HUES48 (cell line): ENCODE measurements at regions not wholly inside any gene's neighbourhood (a gene's known extent, or its start where the extent isn't known, plus 50 kb on each side); places are given as distances from the start of the nearest gene placed in this dataset.
"Not testable (repeated sequence)": the region's sequence is repeated elsewhere in the genome, so short reads cannot be mapped to it uniquely, and the experiment has no call there.

Experiments used
- H3K27ac ChIP-seq: one replicate; pipeline ENCODE4 v1.7.0; 2013; ENCODE audit warnings: low read depth, low read length, inconsistent platforms
- H3K27me3 ChIP-seq: 2 replicates; pipeline ENCODE4 v1.6.1; 2013; ENCODE audit warnings: mild to moderate bottlenecking, low read length; ENCODE audit not compliant: control insufficient read depth, insufficient read depth
- H3K36me3 ChIP-seq: 2 replicates; pipeline ENCODE4 v1.6.1; 2013; ENCODE audit warnings: low read length; ENCODE audit not compliant: control insufficient read depth, insufficient read depth
- H3K4me1 ChIP-seq: 2 replicates; pipeline ENCODE4 v1.6.1; 2013; ENCODE audit warnings: mild to moderate bottlenecking, low read length; ENCODE audit not compliant: control insufficient read depth, insufficient read depth
- H3K4me3 ChIP-seq: 2 replicates; pipeline ENCODE4 v1.5.1; 2013; ENCODE audit warnings: mild to moderate bottlenecking, low read depth, low read length
- H3K9ac ChIP-seq: 2 replicates; pipeline ENCODE4 v1.6.1; 2013; ENCODE audit warnings: mild to moderate bottlenecking, low read depth, low read length, moderate library complexity
- H3K9me3 ChIP-seq: 2 replicates; pipeline ENCODE4 v1.6.1; 2013; ENCODE audit warnings: low read length; ENCODE audit not compliant: control insufficient read depth, insufficient read depth

GRCh38 chr5:29162297-29162696 lies 2031.2 kb upstream of the CDH6 start:
- no peak overlapping the region for H3K9ac ChIP-seq
- H3K27me3 ChIP-seq: no peaks in the 10 kb centered on the region
- peaks cover 15% of the 10 kb centered on the region for H3K4me1 ChIP-seq
- H3K4me3 ChIP-seq: no peak overlapping the region
- H3K9me3 ChIP-seq: no peaks in the 10 kb centered on the region
- no peaks in the 10 kb centered on the region for H3K36me3 ChIP-seq
- H3K27ac ChIP-seq: no peak overlapping the region

DNA sequence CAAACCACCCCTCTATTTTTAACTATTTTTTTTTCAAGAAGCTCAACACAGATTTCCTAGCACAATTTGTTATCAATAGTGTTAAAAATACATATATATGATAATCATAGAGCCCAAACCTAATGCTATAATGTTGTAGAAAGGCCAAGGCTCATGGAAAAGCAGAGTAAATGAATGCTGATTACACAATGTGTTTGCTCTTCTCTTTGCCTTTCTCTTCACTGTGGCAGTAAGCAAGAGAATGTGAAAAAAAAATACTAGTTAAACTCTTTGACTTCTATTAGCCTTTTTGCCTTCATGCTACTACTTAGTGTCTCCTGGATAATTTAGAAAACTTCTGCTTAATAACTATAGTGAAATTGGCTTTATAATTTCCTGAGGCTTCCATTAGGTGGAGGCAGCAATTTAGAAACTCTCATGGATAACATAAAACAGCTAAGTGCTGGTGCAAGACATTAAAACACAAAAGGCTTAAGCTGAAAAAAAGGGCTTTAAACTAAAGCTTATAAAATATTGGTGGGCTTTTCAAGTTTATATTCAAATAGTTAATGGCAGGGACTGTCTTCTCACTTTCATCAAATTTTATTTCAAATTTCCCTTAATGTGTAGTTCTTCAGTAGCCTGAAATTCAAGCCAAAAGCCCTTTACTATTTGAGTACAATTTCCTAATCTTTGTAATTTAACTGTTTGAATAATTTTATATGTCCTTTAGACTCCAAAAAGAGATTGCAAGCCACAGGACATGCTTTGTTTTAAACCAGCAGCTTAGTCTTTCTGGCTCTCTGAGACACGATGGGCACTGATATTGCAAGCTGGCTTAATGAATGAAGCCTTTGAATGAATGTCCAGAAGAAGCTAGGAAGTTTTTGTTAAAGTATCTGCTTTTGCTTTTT lies 2031.8 kb upstream of the CDH6 start:
- Histone ChIP-seq H3K9ac (no peak overlapping the region), H3K27me3 (no peaks in the 10 kb centered on the region), H3K4me3 (no peak overlapping the region), H3K4me1 (peaks cover 16% of the 10 kb centered on the region), H3K9me3 (no peaks in the 10 kb centered on the region), H3K27ac (no peak overlapping the region), H3K36me3 (no peaks in the 10 kb centered on the region)

- no peak overlapping the region for H3K4me3 ChIP-seq
- H3K27ac ChIP-seq: no peak overlapping the region
- peaks cover 17% of the 10 kb centered on the region for H3K4me1 ChIP-seq
- no peaks in the 10 kb centered on the region for H3K36me3 ChIP-seq
- no peaks in the 10 kb centered on the region for H3K27me3 ChIP-seq
- no peaks in the 10 kb centered on the region for H3K9me3 ChIP-seq
- H3K9ac ChIP-seq: no peak overlapping the region
Observed at GRCh38 chr5:29157975-29158374, 2035.5 kb upstream of the CDH6 start.

DNA sequence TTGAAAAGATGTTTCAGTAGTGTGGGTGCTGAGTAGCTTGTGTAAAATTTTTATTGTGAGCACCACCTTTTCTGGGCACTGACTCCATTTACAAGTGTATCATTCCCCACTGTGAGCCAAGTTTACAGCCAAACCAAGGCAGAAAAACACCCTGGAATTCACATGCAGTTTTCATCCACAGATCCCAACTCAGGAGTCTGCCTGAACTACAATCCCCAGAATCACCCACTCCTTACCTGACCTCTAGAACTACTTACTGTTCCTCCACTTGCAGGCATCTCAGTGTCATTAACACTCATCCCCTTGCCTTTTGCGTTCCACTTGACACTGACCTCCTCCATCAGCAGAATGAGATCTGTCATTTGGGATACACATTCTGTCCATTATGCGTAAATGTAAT lies 2042.6 kb upstream of the CDH6 start:
- H3K36me3 ChIP-seq: no peaks in the 10 kb centered on the region
- H3K4me3 ChIP-seq: no peak overlapping the region
- no peak overlapping the region for H3K9ac ChIP-seq
- H3K27me3 ChIP-seq: no peaks in the 10 kb centered on the region
- H3K27ac ChIP-seq: no peak overlapping the region
- H3K4me1 ChIP-seq: peaks cover 35% of the 10 kb centered on the region
- H3K9me3 ChIP-seq: no peaks in the 10 kb centered on the region

GRCh38 chr5:29148581-29148980 lies 2044.9 kb upstream of the CDH6 start:
- Histone ChIP-seq H3K4me1 (peaks cover 35% of the 10 kb centered on the region), H3K27ac (no peak overlapping the region), H3K9me3 (no peaks in the 10 kb centered on the region), H3K9ac (no peak overlapping the region; the same call in 1 of the 2 replicates), H3K4me3 (no peak overlapping the region), H3K27me3 (no peaks in the 10 kb centered on the region), H3K36me3 (no peaks in the 10 kb centered on the region)

DNA sequence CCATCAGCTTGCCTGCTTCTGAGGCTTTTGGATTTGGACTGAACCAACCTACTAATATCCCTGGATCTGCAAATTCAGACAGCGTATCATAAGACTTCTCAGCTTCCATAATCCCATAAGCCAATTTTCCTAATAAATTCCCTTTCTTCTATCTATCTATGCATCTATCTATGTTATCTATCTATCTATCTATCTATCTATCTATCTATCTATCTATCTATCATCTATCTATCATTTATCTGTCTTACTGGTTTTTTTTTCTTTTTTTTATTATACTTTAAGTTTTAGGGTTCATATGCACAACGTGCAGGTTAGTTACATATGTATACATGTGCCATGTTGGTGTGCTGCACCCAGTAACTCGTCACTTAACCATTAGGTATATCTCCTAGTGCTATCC lies 2045.4 kb upstream of the CDH6 start:
- no peaks in the 10 kb centered on the region for H3K9me3 ChIP-seq
- H3K4me3 ChIP-seq: no peak overlapping the region
- H3K27me3 ChIP-seq: no peaks in the 10 kb centered on the region
- no peaks in the 10 kb centered on the region for H3K36me3 ChIP-seq
- no peak overlapping the region for H3K9ac ChIP-seq
- H3K4me1 ChIP-seq: peaks cover 35% of the 10 kb centered on the region
- H3K27ac ChIP-seq: no peak overlapping the region

DNA sequence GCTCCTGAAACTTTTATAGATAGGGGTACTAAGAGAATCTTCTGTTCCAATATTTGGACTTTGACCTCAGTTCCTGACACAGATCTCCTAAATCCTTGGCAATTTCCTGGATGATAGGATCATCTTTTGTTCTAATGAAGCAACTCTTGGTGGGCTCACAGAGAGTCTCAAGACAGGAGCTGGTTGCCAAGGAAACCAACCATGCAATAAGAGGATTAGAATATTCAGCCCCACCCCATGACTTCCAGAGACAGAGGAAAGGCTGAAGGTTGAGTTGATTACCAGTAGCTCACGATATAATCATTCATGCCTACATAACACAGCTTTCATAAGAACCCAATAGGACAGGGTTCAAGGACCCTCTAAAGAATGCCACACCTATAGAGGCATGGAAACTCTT lies 2050.2 kb upstream of the CDH6 start:
- H3K4me1 ChIP-seq: no peaks in the 10 kb centered on the region
- no peaks in the 10 kb centered on the region for H3K9me3 ChIP-seq
- no peaks in the 10 kb centered on the region for H3K36me3 ChIP-seq
- no peak overlapping the region for H3K9ac ChIP-seq
- no peak overlapping the region for H3K4me3 ChIP-seq
- H3K27ac ChIP-seq: no peak overlapping the region
- no peaks in the 10 kb centered on the region for H3K27me3 ChIP-seq

DNA sequence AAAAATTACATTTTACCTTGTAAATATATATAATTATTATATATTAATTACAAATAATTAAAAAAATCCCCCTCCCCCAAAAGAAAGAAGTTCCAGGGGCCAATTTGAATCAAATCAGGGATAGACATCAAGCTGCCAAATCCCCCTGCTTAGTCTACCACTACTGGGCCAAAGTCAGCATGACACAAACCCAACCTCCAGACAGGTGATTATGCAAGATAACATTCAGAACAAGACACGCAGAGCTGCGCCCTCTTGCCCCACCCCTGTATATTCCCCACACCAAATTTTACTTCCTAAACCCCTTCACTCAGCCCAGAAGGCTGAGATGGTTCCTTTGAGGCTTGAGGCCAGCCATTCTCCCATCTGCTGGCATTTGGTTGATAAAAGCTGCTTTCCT lies 2059.1 kb upstream of the CDH6 start:
- H3K27ac ChIP-seq: no peak overlapping the region
- H3K36me3 ChIP-seq: no peaks in the 10 kb centered on the region
- H3K9me3 ChIP-seq: no peaks in the 10 kb centered on the region
- H3K4me3 ChIP-seq: no peak overlapping the region
- H3K9ac ChIP-seq: no peak overlapping the region
- no peaks in the 10 kb centered on the region for H3K27me3 ChIP-seq
- H3K4me1 ChIP-seq: no peaks in the 10 kb centered on the region

GRCh38 chr5:29131285-29131684 lies 2062.2 kb upstream of the CDH6 start:
- no peaks in the 10 kb centered on the region for H3K4me1 ChIP-seq

GRCh38 chr5:29130786-29131185 lies 2062.7 kb upstream of the CDH6 start:
- no peak overlapping the region for H3K4me3 ChIP-seq
- H3K36me3 ChIP-seq: no peaks in the 10 kb centered on the region
- H3K4me1 ChIP-seq: no peaks in the 10 kb centered on the region
- H3K27me3 ChIP-seq: no peaks in the 10 kb centered on the region
- no peak overlapping the region for H3K27ac ChIP-seq
- no peaks in the 10 kb centered on the region for H3K9me3 ChIP-seq
- H3K9ac ChIP-seq: no peak overlapping the region

More at GRCh38 chr5:29131285-29131684, 2062.2 kb upstream of the CDH6 start:
- Histone ChIP-seq H3K4me3 (no peak overlapping the region), H3K27ac (no peak overlapping the region), H3K9ac (no peak overlapping the region), H3K36me3 (no peaks in the 10 kb centered on the region), H3K27me3 (no peaks in the 10 kb centered on the region), H3K9me3 (no peaks in the 10 kb centered on the region)

- peaks cover 11% of the 10 kb centered on the region; the same call in 1 of the 2 replicates for H3K4me1 ChIP-seq
- H3K4me3 ChIP-seq, H3K27ac ChIP-seq, H3K27me3 ChIP-seq, H3K9ac ChIP-seq, H3K36me3 ChIP-seq, H3K9me3 ChIP-seq: not testable (repeated sequence)
Observed at GRCh38 chr5:29127524-29128156, 2065.8 kb upstream of the CDH6 start.
